ENCODE measurements at regions not wholly inside any gene's neighbourhood (a gene's known extent, or its start where the extent isn't known, plus 50 kb on each side); places are given as distances from the start of the nearest gene placed in this dataset.

DNA sequence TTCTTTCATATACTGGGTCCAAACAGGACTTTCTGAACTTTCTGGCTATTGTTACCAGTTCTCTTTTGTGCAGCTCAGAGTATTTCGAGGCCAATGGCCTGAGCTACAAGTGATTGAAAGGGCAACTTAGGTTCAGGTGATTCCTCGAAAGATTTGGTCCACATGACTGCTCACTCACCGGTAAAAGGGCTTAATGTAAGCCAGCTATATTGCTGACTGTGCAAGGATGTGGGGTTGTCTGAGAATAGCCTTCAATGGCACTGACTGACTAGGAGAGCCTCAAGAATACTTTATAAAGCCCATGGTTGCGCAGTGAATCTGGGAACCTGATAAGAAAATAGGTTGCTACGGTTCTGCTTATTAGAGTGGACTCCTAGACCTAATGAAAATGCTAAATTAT lies 269.0 kb downstream of the SEC16B start:
- H3K27me3 ChIP-seq (ENCODE audit: control insufficient read depth, insufficient read depth, low read length): no peaks in the 10 kb centered on the region
- no peak overlapping the region for H3K4me3 ChIP-seq (replicated peaks in 1 of 4; ENCODE audit: control extremely low read depth in 1 of 4, insufficient read depth in 1 of 4, low read depth in 3 of 4, low read length in 4 of 4)
- H3K9me3 ChIP-seq (ENCODE audit: control insufficient read depth, insufficient read depth, low read depth, low read length): no peaks in the 10 kb centered on the region
- no peak overlapping the region for H3K9ac ChIP-seq (ENCODE audit: insufficient read depth, low read length)
- no peaks in the 10 kb centered on the region for H3K79me2 ChIP-seq (ENCODE audit: control insufficient read depth, insufficient read depth, low read length)
- TF ChIP-seq, protein P1, sequence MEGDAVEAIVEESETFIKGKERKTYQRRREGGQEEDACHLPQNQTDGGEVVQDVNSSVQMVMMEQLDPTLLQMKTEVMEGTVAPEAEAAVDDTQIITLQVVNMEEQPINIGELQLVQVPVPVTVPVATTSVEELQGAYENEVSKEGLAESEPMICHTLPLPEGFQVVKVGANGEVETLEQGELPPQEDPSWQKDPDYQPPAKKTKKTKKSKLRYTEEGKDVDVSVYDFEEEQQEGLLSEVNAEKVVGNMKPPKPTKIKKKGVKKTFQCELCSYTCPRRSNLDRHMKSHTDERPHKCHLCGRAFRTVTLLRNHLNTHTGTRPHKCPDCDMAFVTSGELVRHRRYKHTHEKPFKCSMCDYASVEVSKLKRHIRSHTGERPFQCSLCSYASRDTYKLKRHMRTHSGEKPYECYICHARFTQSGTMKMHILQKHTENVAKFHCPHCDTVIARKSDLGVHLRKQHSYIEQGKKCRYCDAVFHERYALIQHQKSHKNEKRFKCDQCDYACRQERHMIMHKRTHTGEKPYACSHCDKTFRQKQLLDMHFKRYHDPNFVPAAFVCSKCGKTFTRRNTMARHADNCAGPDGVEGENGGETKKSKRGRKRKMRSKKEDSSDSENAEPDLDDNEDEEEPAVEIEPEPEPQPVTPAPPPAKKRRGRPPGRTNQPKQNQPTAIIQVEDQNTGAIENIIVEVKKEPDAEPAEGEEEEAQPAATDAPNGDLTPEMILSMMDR (conservative IDR thresholded peaks at IDR 0.05 in 1 of 2, IDR thresholded peaks at IDR 0.05 in 1 of 2; ENCODE audit: low read depth in 1 of 2, low read length in 2 of 2): no peak
- TF ChIP-seq EZH2 (IDR thresholded peaks at IDR 0.05; ENCODE audit: low read length, missing control alignments): no peak
- no peak overlapping the region for H2AFZ ChIP-seq (ENCODE audit: low read length)
- H4K20me1 ChIP-seq (ENCODE audit: control insufficient read depth, extremely low read depth, insufficient read depth, low read length): no peaks in the 10 kb centered on the region
- H3K27ac ChIP-seq (ENCODE audit: insufficient read depth, low read length): no peak overlapping the region
- no peaks in the 10 kb centered on the region for H3K4me1 ChIP-seq (ENCODE audit: control insufficient read depth, extremely low read depth, insufficient read depth, low read length)
- H3K36me3 ChIP-seq (ENCODE audit: control insufficient read depth, insufficient read depth, low read length): no peaks in the 10 kb centered on the region
- H3K4me2 ChIP-seq (ENCODE audit: extremely low read depth, insufficient read depth, low read length): no peak overlapping the region
- DNase-seq (ENCODE audit: low read depth in 2 of 2): no peak

DNA sequence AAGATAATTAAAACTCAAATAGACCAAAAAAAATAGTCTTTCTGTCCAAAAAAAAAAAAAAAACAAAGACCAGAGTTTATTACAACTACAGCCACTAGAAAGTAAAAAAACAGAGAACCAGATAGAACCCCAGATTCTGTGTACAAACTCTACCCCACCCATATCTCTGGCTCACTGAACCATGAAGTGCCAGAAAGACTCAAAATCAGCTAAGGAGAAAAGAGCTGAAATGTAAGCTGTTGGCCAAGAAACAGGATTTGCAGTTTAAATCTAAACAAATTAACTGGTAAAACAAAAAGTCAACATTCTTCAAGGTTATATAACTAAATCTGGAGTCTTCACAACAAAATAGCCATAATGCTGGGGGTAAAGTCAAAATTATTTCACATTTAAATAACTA lies 278.9 kb downstream of the SEC16B start:
- Histone ChIP-seq H3K27ac (ENCODE audit: insufficient read depth, low read length) (no peak overlapping the region), H3K9me3 (ENCODE audit: control insufficient read depth, insufficient read depth, low read depth, low read length) (no peaks in the 10 kb centered on the region)

DNA sequence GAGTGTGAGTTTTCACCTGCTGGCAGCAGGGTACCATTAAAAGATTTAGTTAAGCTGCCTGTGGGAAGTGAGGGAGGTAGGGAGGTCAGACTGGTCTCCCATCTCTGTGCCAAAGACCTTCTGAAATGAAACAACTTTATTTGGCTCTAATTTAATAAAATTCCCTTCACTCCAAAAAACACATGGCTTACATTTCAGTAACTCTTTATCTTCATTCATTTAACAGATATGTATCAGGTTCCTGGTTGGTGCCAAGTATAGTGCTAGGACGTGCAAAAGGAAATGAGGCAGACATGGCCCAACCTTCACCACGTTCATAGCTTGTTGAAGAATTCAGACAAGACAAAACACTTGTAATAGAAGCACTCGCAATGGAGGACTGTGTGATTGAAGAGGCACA lies 282.3 kb downstream of the SEC16B start:
- no peaks in the 10 kb centered on the region for H3K36me3 ChIP-seq (ENCODE audit: control insufficient read depth, insufficient read depth, low read length)
- no peak overlapping the region for H2AFZ ChIP-seq (ENCODE audit: low read length)
- no peaks in the 10 kb centered on the region for H3K27me3 ChIP-seq (ENCODE audit: control insufficient read depth, insufficient read depth, low read length)
- no peaks in the 10 kb centered on the region for H3K4me1 ChIP-seq (ENCODE audit: control insufficient read depth, extremely low read depth, insufficient read depth, low read length)
- no peak overlapping the region for H3K4me3 ChIP-seq (replicated peaks in 1 of 4; ENCODE audit: control extremely low read depth in 1 of 4, insufficient read depth in 1 of 4, low read depth in 3 of 4, low read length in 4 of 4)
- no peak for DNase-seq (ENCODE audit: low read depth in 2 of 2)
- H3K9ac ChIP-seq (ENCODE audit: insufficient read depth, low read length): no peak overlapping the region
- H3K9me3 ChIP-seq (ENCODE audit: control insufficient read depth, insufficient read depth, low read depth, low read length): no peaks in the 10 kb centered on the region
- no peaks in the 10 kb centered on the region for H4K20me1 ChIP-seq (ENCODE audit: control insufficient read depth, extremely low read depth, insufficient read depth, low read length)
- no peaks in the 10 kb centered on the region for H3K79me2 ChIP-seq (ENCODE audit: control insufficient read depth, insufficient read depth, low read length)
- no peak overlapping the region for H3K27ac ChIP-seq (ENCODE audit: insufficient read depth, low read length)
- H3K4me2 ChIP-seq (ENCODE audit: extremely low read depth, insufficient read depth, low read length): no peak overlapping the region
- TF ChIP-seq EZH2 (IDR thresholded peaks at IDR 0.05; ENCODE audit: low read length, missing control alignments): no peak
- TF ChIP-seq, protein P1 (conservative IDR thresholded peaks at IDR 0.05 in 1 of 2, IDR thresholded peaks at IDR 0.05 in 1 of 2; ENCODE audit: low read depth in 1 of 2, low read length in 2 of 2): no peak

More for the DNA sequence above, 278.9 kb downstream of the SEC16B start:
- Histone ChIP-seq H3K27me3 (ENCODE audit: control insufficient read depth, insufficient read depth, low read length) (no peaks in the 10 kb centered on the region), H3K9ac (ENCODE audit: insufficient read depth, low read length) (no peak overlapping the region), H3K4me1 (ENCODE audit: control insufficient read depth, extremely low read depth, insufficient read depth, low read length) (no peaks in the 10 kb centered on the region), H3K36me3 (ENCODE audit: control insufficient read depth, insufficient read depth, low read length) (no peaks in the 10 kb centered on the region), H3K4me3 (replicated peaks in 1 of 4; ENCODE audit: control extremely low read depth in 1 of 4, insufficient read depth in 1 of 4, low read depth in 3 of 4, low read length in 4 of 4) (no peak overlapping the region), H3K4me2 (ENCODE audit: extremely low read depth, insufficient read depth, low read length) (no peak overlapping the region), H2AFZ (ENCODE audit: low read length) (no peak overlapping the region), H4K20me1 (ENCODE audit: control insufficient read depth, extremely low read depth, insufficient read depth, low read length) (no peaks in the 10 kb centered on the region), H3K79me2 (ENCODE audit: control insufficient read depth, insufficient read depth, low read length) (no peaks in the 10 kb centered on the region)
- DNase-seq (ENCODE audit: low read depth in 2 of 2): no peak
- TF ChIP-seq, protein P1 (conservative IDR thresholded peaks at IDR 0.05 in 1 of 2, IDR thresholded peaks at IDR 0.05 in 1 of 2; ENCODE audit: low read depth in 1 of 2, low read length in 2 of 2): no peak
- no peak for TF ChIP-seq EZH2 (IDR thresholded peaks at IDR 0.05; ENCODE audit: low read length, missing control alignments)
